T-cell (primary cell): ENCODE measurements at regions not wholly inside any gene's neighbourhood (a gene's known extent, or its start where the extent isn't known, plus 50 kb on each side); places are given as distances from the start of the nearest gene placed in this dataset.

Experiments
- ATAC-seq, 4 experiments: fragments of 200-7000 bp in 3 of 4; fragments of 150-1000 bp in 1 of 4; cut with Tn5 transposase; replicated peaks in 1 of 4; 1 replicate in 3 of 4; 2 replicates in 1 of 4; pipeline ENCODE4 v1.10.0; 2021; ENCODE audit warnings: moderate library complexity in 3 of 4, mild to moderate bottlenecking in 2 of 4, moderate number of reproducible peaks in 1 of 4
- CTCF ChIA-PET, 2 donors: fragments of 300-600 bp; sonication (Branson Sonifier 250); formaldehyde crosslinking; loops; one replicate each; lab custom pipeline; 2022; ENCODE audit warnings: antibody characterized with exemption in 2 of 2; lab: Charles Lee
- POLR2A ChIA-PET, 2 donors: fragments of 300-600 bp; sonication (Branson Sonifier 250); formaldehyde crosslinking; loops; one replicate each; lab custom pipeline; 2022; ENCODE audit warnings: antibody characterized with exemption in 2 of 2; lab: Charles Lee
- DNase-seq, 35 experiments: peaks; one replicate each; pipeline versions ENCODE4 v3.0.0 to v3.0.0-alpha.2; 2013 to 2023
- H3K27ac ChIP-seq: one replicate; pipeline ENCODE4 v1.5.1; 2013; ENCODE audit warnings: low read length
- H3K27me3 ChIP-seq, 2 experiments: replicated peaks in 1 of 2; 1 replicate in 1 of 2; 2 replicates in 1 of 2; pipeline versions ENCODE4 v1.6.1 to v1.7.0; 2013; ENCODE audit warnings: low read length in 1 of 2, mixed read lengths in 1 of 2; ENCODE audit not compliant: control insufficient read depth in 2 of 2, insufficient read depth in 2 of 2; ENCODE audit errors: extremely low read depth in 1 of 2
- H3K36me3 ChIP-seq, 2 donors: 1 replicate in 1 of 2; 2 replicates in 1 of 2; pipeline versions ENCODE4 v1.6.1 to v1.7.0; 2013; ENCODE audit warnings: low read length in 1 of 2; ENCODE audit not compliant: control insufficient read depth in 2 of 2, insufficient read depth in 1 of 2; ENCODE audit errors: extremely low read depth in 1 of 2
- H3K4me1 ChIP-seq, 2 experiments: 1 replicate in 1 of 2; 2 replicates in 1 of 2; pipeline versions ENCODE4 v1.6.1 to v1.7.0; 2013; ENCODE audit warnings: low read length in 2 of 2, mixed read lengths in 1 of 2; ENCODE audit not compliant: insufficient read depth in 2 of 2, control insufficient read depth in 1 of 2; ENCODE audit errors: extremely low read depth in 1 of 2
- H3K4me3 ChIP-seq, 2 donors: 1 replicate in 1 of 2; 2 replicates in 1 of 2; pipeline versions ENCODE4 v1.5.1 to v1.7.0; 2013; ENCODE audit warnings: mild to moderate bottlenecking in 2 of 2, low read length in 1 of 2, moderate library complexity in 1 of 2; ENCODE audit not compliant: control insufficient read depth in 1 of 2; ENCODE audit errors: extremely low read depth in 1 of 2
- H3K9me3 ChIP-seq: 2 replicates; pipeline ENCODE4 v1.7.0; 2013
- H3K27ac Mint-ChIP-seq, 2 donors: one replicate each; pipeline ENCODE4 v1.8.0; 2020 to 2021; ENCODE audit warnings: mild to moderate bottlenecking in 2 of 2, mixed read lengths in 2 of 2
- H3K27me3 Mint-ChIP-seq, 2 donors: one replicate each; pipeline ENCODE4 v1.8.0; 2021 to 2022; ENCODE audit warnings: mixed read lengths in 2 of 2
- H3K36me3 Mint-ChIP-seq: one replicate; pipeline ENCODE4 v1.8.0; 2021; ENCODE audit warnings: mixed read lengths
- H3K4me1 Mint-ChIP-seq, 3 donors: one replicate each; pipeline ENCODE4 v1.8.0; 2020 to 2022; ENCODE audit warnings: mixed read lengths in 3 of 3, mild to moderate bottlenecking in 1 of 3
- H3K4me3 Mint-ChIP-seq, 3 donors: one replicate each; pipeline ENCODE4 v1.8.0; 2020 to 2022; ENCODE audit warnings: mild to moderate bottlenecking in 3 of 3, mixed read lengths in 3 of 3, moderate library complexity in 3 of 3
- H3K9me3 Mint-ChIP-seq, 3 donors: one replicate each; pipeline ENCODE4 v1.8.0; 2020 to 2022; ENCODE audit warnings: mixed read lengths in 3 of 3
- WGBS: methylation state at CpG from one replicate; pipeline ENCODE4 v1.1.5; 2013; ENCODE audit warnings: missing lambda C conversion rate; ENCODE audit not compliant: insufficient coverage; 5-methylcytosine and 5-hydroxymethylcytosine counted together

DNA sequence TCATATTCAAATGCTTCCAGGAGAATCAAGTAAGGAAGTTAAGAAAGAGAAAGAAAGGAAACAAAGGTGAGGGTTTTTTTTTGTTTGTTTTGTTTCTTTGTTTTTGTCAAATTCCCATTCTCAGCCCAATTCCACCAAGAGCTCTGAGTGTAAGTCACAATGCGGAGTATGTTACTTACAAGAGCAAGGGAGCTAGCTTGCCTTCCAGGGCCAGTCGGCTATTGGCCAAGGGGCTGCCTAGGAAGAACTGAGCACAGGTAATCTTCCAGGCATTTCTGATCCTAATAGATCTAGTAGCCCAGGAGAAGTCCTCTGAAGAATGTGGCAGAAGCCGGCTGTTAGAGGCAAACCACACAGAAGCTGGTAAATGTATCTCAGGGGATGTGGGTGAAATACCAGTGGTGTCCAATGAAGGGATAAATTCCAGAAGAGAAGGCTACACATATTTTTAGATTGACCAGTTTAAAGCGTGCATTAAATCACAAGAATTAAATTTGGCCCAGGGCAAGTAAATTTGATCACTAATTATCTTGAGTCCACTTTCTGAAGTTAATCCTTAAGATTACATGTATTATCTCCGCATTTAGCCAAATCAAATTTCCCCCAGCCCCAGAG lies 239.6 kb upstream of the ADAMTS5 start:
- H3K27me3 Mint-ChIP-seq: no peaks in the 10 kb centered on the region

DNA sequence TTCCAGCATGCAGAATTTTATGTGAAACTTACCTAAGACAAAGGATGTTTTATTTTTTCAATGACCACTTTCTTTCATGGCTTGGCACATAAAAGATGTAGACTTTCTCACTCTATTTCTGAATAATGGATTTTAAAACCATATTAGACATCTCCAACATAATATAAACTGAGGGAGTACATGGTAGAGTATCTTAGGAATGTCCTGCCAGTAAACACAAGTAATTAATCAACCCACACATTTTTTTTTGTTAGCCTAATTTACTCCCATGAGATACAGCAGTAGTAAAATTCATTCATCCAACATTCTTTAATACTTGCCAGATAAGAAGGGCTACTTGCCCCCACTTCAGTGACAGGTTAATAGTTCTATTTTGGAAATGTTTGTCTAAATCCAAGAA lies 235.4 kb upstream of the ADAMTS5 start:
- no peaks in the 10 kb centered on the region for H3K9me3 ChIP-seq
- DNase-seq: no peak
- no peak for ATAC-seq
- no peaks in the 10 kb centered on the region for H3K36me3 Mint-ChIP-seq
- H3K4me1 Mint-ChIP-seq: no peaks in the 10 kb centered on the region
- H3K4me1 ChIP-seq: no peaks in the 10 kb centered on the region
- no peaks in the 10 kb centered on the region for H3K27me3 Mint-ChIP-seq
- H3K9me3 Mint-ChIP-seq: peaks cover 14 to 17% (median 16%) of the 10 kb centered on the region in 3 donors
- no peaks in the 10 kb centered on the region for H3K27me3 ChIP-seq
- CTCF ChIA-PET: no interaction called here
- POLR2A ChIA-PET: no interaction called here
- H3K4me3 Mint-ChIP-seq: no peak overlapping the region
- no peaks in the 10 kb centered on the region for H3K36me3 ChIP-seq
- H3K4me3 ChIP-seq: no peak overlapping the region
- H3K27ac ChIP-seq: no peak overlapping the region
- no peak overlapping the region for H3K27ac Mint-ChIP-seq

More for the DNA sequence above, 239.6 kb upstream of the ADAMTS5 start:
- Mint-ChIP-seq H3K36me3 (no peaks in the 10 kb centered on the region), H3K4me1 (no peaks in the 10 kb centered on the region), H3K27ac (no peak overlapping the region), H3K9me3 (peaks cover 10 to 12% (median 11%) of the 10 kb centered on the region in 3 donors), H3K4me3 (no peak overlapping the region)
- H3K27me3 ChIP-seq: no peaks in the 10 kb centered on the region
- no peak overlapping the region for H3K4me3 ChIP-seq
- no peak overlapping the region for H3K27ac ChIP-seq
- H3K36me3 ChIP-seq: no peaks in the 10 kb centered on the region
- ChIA-PET CTCF (no interaction called here), POLR2A (interaction anchor here in 1 of 2 donors (0.7 kb wide), 1 partner anchor 600 kb away, joined by 3 read pairs; no protein-coding TSS in a partner anchor)
- 100% methylated on average over 2 of the region's 5 CpGs for WGBS
- H3K4me1 ChIP-seq: no peaks in the 10 kb centered on the region
- no peak for ATAC-seq
- H3K9me3 ChIP-seq: no peaks in the 10 kb centered on the region
- DNase-seq: no peak

DNA sequence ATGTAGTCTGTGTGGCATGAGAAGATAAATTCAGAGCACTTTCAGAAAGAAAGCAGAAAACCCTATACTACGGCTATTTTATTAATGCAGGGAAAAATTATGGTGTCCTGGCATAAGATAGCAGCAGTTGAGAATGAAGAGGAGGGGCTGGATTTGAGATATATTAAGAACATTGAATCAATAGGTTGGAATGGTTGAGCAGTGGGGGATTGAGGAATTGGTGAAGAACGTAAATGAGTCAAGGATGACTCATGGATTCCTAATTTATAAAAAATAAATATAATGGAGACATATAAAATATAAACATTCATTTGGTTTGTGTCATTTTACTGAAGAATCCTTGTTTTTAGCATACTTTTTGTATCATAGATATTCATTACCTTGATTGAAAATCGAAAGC lies 234.3 kb upstream of the ADAMTS5 start:
- no peaks in the 10 kb centered on the region for H3K9me3 ChIP-seq
- CTCF ChIA-PET: no interaction called here
- H3K4me1 ChIP-seq: no peaks in the 10 kb centered on the region
- Mint-ChIP-seq H3K4me1 (no peaks in the 10 kb centered on the region), H3K4me3 (no peak overlapping the region), H3K27ac (no peak overlapping the region), H3K36me3 (no peaks in the 10 kb centered on the region), H3K27me3 (no peaks in the 10 kb centered on the region), H3K9me3 (peaks cover 10 to 17% (median 16%) of the 10 kb centered on the region in 3 donors)
- WGBS: no CpG with 5 or more reads among the region's 3 CpGs
- H3K4me3 ChIP-seq: no peak overlapping the region
- POLR2A ChIA-PET: no interaction called here
- H3K27ac ChIP-seq: no peak overlapping the region
- H3K27me3 ChIP-seq: no peaks in the 10 kb centered on the region
- ATAC-seq (no peak), DNase-seq (no peak)
- H3K36me3 ChIP-seq: no peaks in the 10 kb centered on the region

DNA sequence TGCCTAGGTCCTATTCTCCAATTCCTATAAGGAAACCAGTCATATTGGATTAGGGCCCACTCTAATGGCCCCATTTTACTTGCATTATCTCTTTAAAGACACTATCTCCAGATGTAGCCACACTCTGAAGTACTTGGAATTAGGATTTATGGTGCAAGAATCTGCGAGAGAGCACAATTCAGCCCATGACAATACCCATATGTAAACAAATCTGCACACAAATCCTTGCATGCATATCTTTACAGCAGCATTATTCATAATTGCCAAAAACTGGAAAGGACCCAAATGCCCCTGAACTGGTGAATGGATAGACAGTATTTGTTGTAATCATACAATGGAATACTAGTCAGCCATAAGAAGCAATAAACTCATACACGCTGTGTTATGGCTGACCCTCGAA lies 229.8 kb upstream of the ADAMTS5 start:
- ATAC-seq (no peak), DNase-seq (no peak)
- Histone ChIP-seq H3K9me3 (no peaks in the 10 kb centered on the region), H3K36me3 (no peaks in the 10 kb centered on the region), H3K4me1 (no peaks in the 10 kb centered on the region), H3K4me3 (no peak overlapping the region), H3K27ac (no peak overlapping the region), H3K27me3 (no peaks in the 10 kb centered on the region)
- CTCF ChIA-PET: no interaction called here
- H3K4me3 Mint-ChIP-seq: no peak overlapping the region
- H3K36me3 Mint-ChIP-seq: no peaks in the 10 kb centered on the region
- no peaks in the 10 kb centered on the region for H3K4me1 Mint-ChIP-seq
- H3K27me3 Mint-ChIP-seq: no peaks in the 10 kb centered on the region
- WGBS: no CpG with 5 or more reads among the region's 3 CpGs
- peaks cover 10 to 23% (median 11%) of the 10 kb centered on the region in 3 donors for H3K9me3 Mint-ChIP-seq
- POLR2A ChIA-PET: no interaction called here
- no peak overlapping the region for H3K27ac Mint-ChIP-seq

DNA sequence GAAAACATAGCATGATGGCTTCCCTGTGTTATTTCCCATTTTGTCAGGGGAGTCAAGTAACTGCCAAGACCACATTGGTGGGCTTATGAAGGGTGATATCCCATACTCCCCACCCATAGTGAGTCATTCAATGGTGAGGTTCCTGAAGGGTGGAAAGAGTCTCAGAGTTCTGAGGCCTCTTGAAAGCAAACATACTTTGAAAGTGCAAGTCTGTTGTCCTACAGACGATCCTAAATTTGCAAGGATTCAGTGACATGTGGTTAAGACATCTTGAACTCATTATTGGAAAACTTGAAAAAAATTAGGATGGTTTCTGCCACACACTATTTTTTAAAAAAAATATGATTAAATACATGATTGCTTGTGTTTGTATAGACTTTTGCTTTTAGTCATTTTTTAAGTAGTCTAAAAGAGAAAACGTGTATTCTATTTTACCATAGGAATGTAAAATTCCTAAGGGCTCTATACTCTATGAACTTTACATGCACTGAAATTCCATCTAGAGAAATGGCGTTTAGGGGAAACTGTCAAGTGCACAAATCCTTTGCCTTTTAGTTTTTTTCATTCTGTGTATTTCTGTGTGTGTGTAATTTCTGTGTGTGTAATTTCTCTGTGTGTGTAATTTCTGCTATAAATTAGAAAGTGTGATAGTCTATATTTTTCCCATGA lies 225.5 kb upstream of the ADAMTS5 start:
- H3K27me3 Mint-ChIP-seq: no peaks in the 10 kb centered on the region

DNA sequence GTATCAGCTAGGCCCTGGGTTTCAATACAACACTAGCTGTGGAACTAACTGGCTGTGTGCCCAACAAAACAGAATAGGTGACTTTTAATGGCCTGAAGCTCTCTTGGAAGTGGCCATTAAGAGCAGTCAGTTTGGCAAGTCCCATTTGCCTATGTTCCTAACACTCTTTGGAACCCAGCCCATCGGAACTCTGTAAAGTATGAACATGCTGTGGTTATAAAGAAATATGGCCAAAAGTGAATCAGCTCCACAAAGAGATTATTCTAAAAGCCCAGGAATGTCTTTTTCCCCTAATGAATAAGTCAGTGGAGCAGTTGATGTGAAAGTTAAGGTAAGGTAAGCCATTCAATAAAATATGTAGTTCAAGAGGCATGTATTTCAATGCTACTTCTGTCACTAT lies 223.7 kb upstream of the ADAMTS5 start:
- Mint-ChIP-seq H3K36me3 (no peaks in the 10 kb centered on the region), H3K27me3 (no peaks in the 10 kb centered on the region), H3K4me1 (no peaks in the 10 kb centered on the region), H3K4me3 (no peak overlapping the region), H3K9me3 (peaks cover 0 to 12% (median 10%) of the 10 kb centered on the region in 3 donors), H3K27ac (no peak overlapping the region)
- no CpG with 5 or more reads among the region's 1 CpG for WGBS
- DNase-seq: no peak
- ATAC-seq: no peak
- H3K27me3 ChIP-seq: no peaks in the 10 kb centered on the region
- ChIA-PET CTCF (interaction anchor here in 1 of 2 donors (0.5 kb wide), 1 partner anchor 768 kb away, joined by 3 read pairs; no protein-coding TSS in a partner anchor), POLR2A (no interaction called here)
- peaks cover 3% of the 10 kb centered on the region for H3K9me3 ChIP-seq
- no peak overlapping the region for H3K4me3 ChIP-seq
- H3K4me1 ChIP-seq: no peaks in the 10 kb centered on the region
- H3K27ac ChIP-seq: no peak overlapping the region
- H3K36me3 ChIP-seq: no peaks in the 10 kb centered on the region

More for the DNA sequence above, 225.5 kb upstream of the ADAMTS5 start:
- H3K9me3 Mint-ChIP-seq: peaks cover 0 to 12% (median 10%) of the 10 kb centered on the region in 3 donors
- ChIA-PET POLR2A (no interaction called here), CTCF (no interaction called here)
- no peak overlapping the region for H3K27ac Mint-ChIP-seq
- H3K4me3 Mint-ChIP-seq: no peak overlapping the region
- H3K4me1 Mint-ChIP-seq: no peaks in the 10 kb centered on the region
- no peaks in the 10 kb centered on the region for H3K4me1 ChIP-seq
- H3K27me3 ChIP-seq: no peaks in the 10 kb centered on the region
- no peak for DNase-seq
- ATAC-seq: no peak
- no peaks in the 10 kb centered on the region for H3K9me3 ChIP-seq
- no peak overlapping the region for H3K4me3 ChIP-seq
- no peaks in the 10 kb centered on the region for H3K36me3 Mint-ChIP-seq
- no peaks in the 10 kb centered on the region for H3K36me3 ChIP-seq
- H3K27ac ChIP-seq: no peak overlapping the region
- WGBS: no CpG with 5 or more reads among the region's 3 CpGs
